ENCODE measurements at regions not wholly inside any gene's neighbourhood (a gene's known extent, or its start where the extent isn't known, plus 50 kb on each side); places are given as distances from the start of the nearest gene placed in this dataset.

GRCh38 chr5:126199467-126199866, 223.7 kb upstream of the GRAMD2B start:
- ATAC-seq (ENCODE audit: low FRiP score) (no peak), DNase-seq (ENCODE audit: low spot score) (no peak)
- no peak for TF ChIP-seq CTCF (IDR thresholded peaks at IDR 0.05)

- DNase-seq (ENCODE audit: low spot score) = no peak
- TF ChIP-seq CTCF (IDR thresholded peaks at IDR 0.05) = no peak
- no peak for ATAC-seq (ENCODE audit: low FRiP score)
These were observed 214.5 kb upstream of the GRAMD2B start for GRCh38 chr5:126208691-126209090.

GRCh38 chr5:126210955-126211354, 212.3 kb upstream of the GRAMD2B start:
- ATAC-seq (ENCODE audit: low FRiP score) (no peak), DNase-seq (ENCODE audit: low spot score) (no peak)
- TF ChIP-seq CTCF (IDR thresholded peaks at IDR 0.05) = no peak

- no peak for TF ChIP-seq CTCF (IDR thresholded peaks at IDR 0.05)
- DNase-seq (ENCODE audit: low spot score) (no peak), ATAC-seq (ENCODE audit: low FRiP score) (no peak)
These were observed 203.6 kb upstream of the GRAMD2B start for GRCh38 chr5:126219616-126220015.

- no peak for TF ChIP-seq CTCF (IDR thresholded peaks at IDR 0.05)
- no peak for DNase-seq (ENCODE audit: low spot score)
- ATAC-seq (ENCODE audit: low FRiP score) = no peak
These were observed 202.5 kb upstream of the GRAMD2B start for GRCh38 chr5:126220725-126221124.

- DNase-seq (ENCODE audit: low spot score) (no peak), ATAC-seq (ENCODE audit: low FRiP score) (no peak)
These were observed 194.3 kb upstream of the GRAMD2B start for GRCh38 chr5:126228934-126229333.

GRCh38 chr5:126233256-126233655, 190.0 kb upstream of the GRAMD2B start:
- TF ChIP-seq CTCF (IDR thresholded peaks at IDR 0.05) = no peak
- ATAC-seq (ENCODE audit: low FRiP score) = no peak
- DNase-seq (ENCODE audit: low spot score) = no peak

More at GRCh38 chr5:126228934-126229333, 194.3 kb upstream of the GRAMD2B start:
- TF ChIP-seq CTCF (IDR thresholded peaks at IDR 0.05) = no peak

Data from omental fat pad (tissue), 3 donors.